Heart right ventricle (tissue), 16 donors: ENCODE measurements at regions not wholly inside any gene's neighbourhood (a gene's known extent, or its start where the extent isn't known, plus 50 kb on each side); places are given as distances from the start of the nearest gene placed in this dataset.

Experiments
- ATAC-seq, 8 donors: fragments of 200-7000 bp; cut with Tn5 transposase; one replicate each; pipeline ENCODE4 v1.9.1; 2020; ENCODE audit warnings: mild to moderate bottlenecking in 8 of 8, moderate library complexity in 8 of 8, moderate number of reproducible peaks in 1 of 8
- DNase-seq, 2 donors: peaks; one replicate each; pipeline ENCODE4 v3.0.0-alpha.2; 2020
- H3K27ac ChIP-seq, 10 donors: fragments of 200-600 bp; sonication (generic) in 2 of 10; one replicate each; pipeline versions ENCODE4 v1.5.0 to v1.8.0; 2020 to 2022; ENCODE audit warnings: mild to moderate bottlenecking in 3 of 10
- H3K27me3 ChIP-seq, 7 donors: fragments of 200-600 bp; one replicate each; pipeline ENCODE4 v1.8.0; 2021 to 2022; ENCODE audit warnings: mild to moderate bottlenecking in 2 of 7
- H3K36me3 ChIP-seq, 9 donors: fragments of 200-600 bp; sonication (generic) in 1 of 9; one replicate each; pipeline versions ENCODE4 v1.5.0 to v1.8.0; 2020 to 2022; ENCODE audit warnings: mild to moderate bottlenecking in 2 of 9
- H3K4me1 ChIP-seq, 9 donors: fragments of 200-600 bp; sonication (generic) in 1 of 9; one replicate each; pipeline versions ENCODE4 v1.5.0 to v1.8.0; 2020 to 2022; ENCODE audit warnings: mild to moderate bottlenecking in 4 of 9
- H3K4me3 ChIP-seq, 10 donors: fragments of 200-600 bp; sonication (generic) in 2 of 10; one replicate each; pipeline versions ENCODE4 v1.5.0 to v1.8.0; 2020 to 2022; ENCODE audit warnings: mild to moderate bottlenecking in 7 of 10, moderate library complexity in 2 of 10
- H3K9me3 ChIP-seq, 11 donors: fragments of 200-600 bp in 10 of 11; sonication (generic) in 2 of 11; one replicate each; pipeline versions ENCODE4 v1.5.0 to v1.8.0; 2013 to 2022; ENCODE audit warnings: mild to moderate bottlenecking in 2 of 11, control low read depth in 1 of 11, moderate library complexity in 1 of 11
- WGBS, 2 donors: extraction: QIAGEN DNeasy Blood & Tissue Kit; methylation state at CpG; one replicate each; pipeline ENCODE4 v1.1.7; 2013; ENCODE audit warnings: inconsistent platforms in 1 of 2; 5-methylcytosine and 5-hydroxymethylcytosine counted together
- intact Hi-C, 10 donors: fragments of 100-400 bp; cut with DNase I; formaldehyde crosslinking; loops; one replicate each; pipeline versions ENCODE4 v1.11.1 to v1.14.2; 2022
- TF ChIP-seq, protein P1 (sequence below), 9 donors: fragments of 200-600 bp; sonication (generic) in 2 of 9; IDR thresholded peaks; one replicate each; pipeline versions ENCODE4 v1.5.0 to v1.8.0; 2021 to 2022; ENCODE audit warnings: antibody characterized with exemption in 9 of 9, mild to moderate bottlenecking in 5 of 9, moderate library complexity in 1 of 9
- donor health status: Arrhythmogenic right ventricular cardiomyopathy.
- donor health status: ischemic (EF 13 %, LVEDD 7.1; RV severe dilation, severe dysfunction).
- donor health status: healthy with polysubstance abuse.
- donor health status: DM: no; HTN: yes; CAD: no.
- donor health status: DM: no; HTN: no; CAD: no.
- donor health status: ischemic (EF 25% LVEDD 6.9; RV normal size, moderate dysfunction).
- donor health status: ischemic (EF 25% LVEDD 5.7; RV mildly dilated, moderate dysfunction).
- donor health status: healthy.
- donor health status: DM: yes; HTN: yes; CAD: no.
- donor health status: Ischemic cardiomyopathy.
- donor health status: ischemic (EF 35%, LVEDD 5.7; RV mildly dilated, moderate dysfunction).
- donor health status: nonischemic (EF 11% LVEDD 7.7; RV severe dilation, severe dysfunction).
- donor health status: DM: yes; HTN: yes; CAD: no.
- donor health status: PGD.
- donor health status: ischemic (EF 29% LVEDD 5.4; RV normal size, mild dysfunction).
- donor health status: nonischemic (EF 23%, LVEDD 6.1; RV moderate dilation, normal function).

DNA sequence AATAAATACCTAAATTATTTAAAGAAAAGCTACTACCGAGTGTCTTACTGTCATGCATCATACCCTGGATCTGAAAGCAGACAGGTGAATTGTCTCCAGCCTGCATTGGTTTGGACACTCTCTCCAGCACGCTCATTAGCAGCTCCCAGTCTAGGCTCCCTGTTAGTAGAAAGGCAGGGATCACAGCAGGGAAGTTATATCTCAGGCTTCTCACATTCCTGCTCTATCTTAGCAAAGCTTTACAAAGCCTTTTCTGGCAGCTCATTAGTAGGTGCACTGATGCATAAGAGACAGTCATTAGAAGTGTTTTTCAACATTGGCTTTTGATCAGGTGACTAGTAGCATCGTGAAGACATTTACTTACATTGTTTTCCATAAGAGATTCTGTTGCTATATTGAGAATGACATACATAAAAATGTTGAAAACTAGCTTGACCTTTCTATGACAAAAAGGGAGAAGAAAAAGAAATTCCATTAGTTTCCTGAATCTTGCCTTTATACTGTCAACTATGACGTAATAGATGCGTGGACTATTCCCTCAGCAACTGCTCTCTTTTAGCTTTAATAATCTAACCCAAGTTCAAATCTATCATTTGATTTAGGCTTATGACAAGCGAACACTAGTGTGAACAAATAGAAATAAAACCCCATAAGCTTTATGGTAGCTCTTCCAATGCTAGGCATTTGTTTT lies 408.7 kb upstream of the KCNH7 start:
- peaks cover 0 to 3% (median 0%) of the 10 kb centered on the region in 11 donors for H3K9me3 ChIP-seq
- H3K4me1 ChIP-seq: no peaks in the 10 kb centered on the region
- ATAC-seq (no peak), DNase-seq (no peak)
- H3K4me3 ChIP-seq: no peak overlapping the region
- peaks cover 0 to 5% (median 0%) of the 10 kb centered on the region in 7 donors for H3K27me3 ChIP-seq
- H3K36me3 ChIP-seq: no peaks in the 10 kb centered on the region
- TF ChIP-seq, protein P1, sequence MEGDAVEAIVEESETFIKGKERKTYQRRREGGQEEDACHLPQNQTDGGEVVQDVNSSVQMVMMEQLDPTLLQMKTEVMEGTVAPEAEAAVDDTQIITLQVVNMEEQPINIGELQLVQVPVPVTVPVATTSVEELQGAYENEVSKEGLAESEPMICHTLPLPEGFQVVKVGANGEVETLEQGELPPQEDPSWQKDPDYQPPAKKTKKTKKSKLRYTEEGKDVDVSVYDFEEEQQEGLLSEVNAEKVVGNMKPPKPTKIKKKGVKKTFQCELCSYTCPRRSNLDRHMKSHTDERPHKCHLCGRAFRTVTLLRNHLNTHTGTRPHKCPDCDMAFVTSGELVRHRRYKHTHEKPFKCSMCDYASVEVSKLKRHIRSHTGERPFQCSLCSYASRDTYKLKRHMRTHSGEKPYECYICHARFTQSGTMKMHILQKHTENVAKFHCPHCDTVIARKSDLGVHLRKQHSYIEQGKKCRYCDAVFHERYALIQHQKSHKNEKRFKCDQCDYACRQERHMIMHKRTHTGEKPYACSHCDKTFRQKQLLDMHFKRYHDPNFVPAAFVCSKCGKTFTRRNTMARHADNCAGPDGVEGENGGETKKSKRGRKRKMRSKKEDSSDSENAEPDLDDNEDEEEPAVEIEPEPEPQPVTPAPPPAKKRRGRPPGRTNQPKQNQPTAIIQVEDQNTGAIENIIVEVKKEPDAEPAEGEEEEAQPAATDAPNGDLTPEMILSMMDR (IDR thresholded peaks at IDR 0.05): no peak
- intact Hi-C loops: no loop called here
- no peak overlapping the region for H3K27ac ChIP-seq
- WGBS, 2 donors: 49 to 51% methylated on average over 6 of the region's 6 CpGs

DNA sequence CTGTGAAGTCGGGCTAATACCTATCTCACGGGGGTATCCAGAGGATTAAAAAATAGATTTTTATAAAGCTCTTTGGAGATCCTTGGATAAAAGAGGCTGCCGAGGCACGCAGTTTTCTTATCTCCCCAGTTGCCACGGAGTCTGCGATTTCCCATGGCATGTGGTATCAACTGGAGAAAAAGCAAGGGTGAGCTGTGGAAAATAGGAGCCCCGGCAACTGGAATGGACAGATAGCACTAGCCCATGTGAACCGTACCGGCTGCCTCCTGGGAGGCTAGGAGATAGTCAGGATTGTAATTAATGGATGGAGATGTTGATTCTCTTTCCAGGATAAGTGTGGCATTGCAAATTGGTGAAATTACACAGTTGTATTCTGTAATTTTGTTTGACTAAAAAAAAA lies 407.6 kb upstream of the KCNH7 start:
- no peaks in the 10 kb centered on the region for H3K36me3 ChIP-seq
- ATAC-seq (no peak), DNase-seq (no peak)
- peaks cover 0 to 5% (median 0%) of the 10 kb centered on the region in 7 donors for H3K27me3 ChIP-seq
- H3K4me1 ChIP-seq: no peaks in the 10 kb centered on the region
- WGBS, 2 donors: 31% methylated on average over 9 of the region's 9 CpGs
- H3K27ac ChIP-seq: no peak overlapping the region
- intact Hi-C loops: no loop called here
- peaks cover 0 to 9% (median 0%) of the 10 kb centered on the region in 11 donors for H3K9me3 ChIP-seq
- no peak overlapping the region for H3K4me3 ChIP-seq
- TF ChIP-seq, protein P1 (IDR thresholded peaks at IDR 0.05): no peak

DNA sequence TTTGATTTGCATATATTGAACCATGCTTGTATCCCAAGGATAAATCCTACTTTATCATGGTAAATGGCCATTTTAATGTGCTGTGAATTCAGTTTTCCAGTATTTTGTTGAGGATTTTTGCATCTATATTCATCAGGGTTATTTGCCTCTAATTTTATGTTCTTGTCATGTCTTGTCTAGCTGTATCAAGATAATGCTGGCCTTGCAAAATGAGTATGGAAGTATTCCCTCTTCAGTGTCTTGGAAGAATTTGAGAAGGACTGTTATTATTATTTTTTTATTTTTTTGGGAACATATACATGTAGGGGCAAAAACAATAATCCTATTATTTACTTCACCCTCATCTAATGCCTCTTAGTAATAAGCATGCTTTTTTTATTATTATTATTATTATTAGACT lies 398.0 kb upstream of the KCNH7 start:
- DNase-seq (no peak), ATAC-seq (no peak)
- TF ChIP-seq, protein P1 (IDR thresholded peaks at IDR 0.05): no peak
- Histone ChIP-seq H3K27me3 (no peaks in the 10 kb centered on the region), H3K36me3 (no peaks in the 10 kb centered on the region), H3K4me1 (no peaks in the 10 kb centered on the region), H3K4me3 (no peak overlapping the region), H3K27ac (no peak overlapping the region), H3K9me3 (peaks cover 0 to 47% (median 7%) of the 10 kb centered on the region in 11 donors)
- intact Hi-C loops: no loop called here

DNA sequence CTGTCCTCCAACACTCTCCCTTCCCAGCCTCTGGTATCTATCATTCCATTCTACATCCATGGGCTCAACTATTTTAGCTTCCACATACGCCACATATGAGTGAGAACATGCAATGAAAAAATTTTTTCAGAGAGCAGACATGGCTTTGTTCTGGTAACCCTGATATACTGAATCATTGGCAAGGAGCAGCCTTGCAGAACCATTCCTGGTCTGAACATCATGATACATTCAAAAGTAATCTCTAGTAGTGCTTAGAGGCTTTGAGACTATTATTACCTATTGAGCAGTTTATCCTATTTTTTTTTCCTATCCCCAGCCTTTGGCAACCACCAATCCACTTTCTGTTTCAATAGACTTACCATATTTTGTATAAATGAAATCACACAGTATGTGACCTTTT lies 393.1 kb upstream of the KCNH7 start:
- no peaks in the 10 kb centered on the region for H3K36me3 ChIP-seq
- intact Hi-C loops: no loop called here
- no peaks in the 10 kb centered on the region for H3K4me1 ChIP-seq
- no peak for ATAC-seq
- H3K27ac ChIP-seq: no peak overlapping the region
- no peaks in the 10 kb centered on the region for H3K27me3 ChIP-seq
- TF ChIP-seq, protein P1 (IDR thresholded peaks at IDR 0.05): no peak
- no peaks in the 10 kb centered on the region for H3K9me3 ChIP-seq
- no peak for DNase-seq
- 82 to 90% methylated on average over 1 of the region's 1 CpG for WGBS, 2 donors
- no peak overlapping the region for H3K4me3 ChIP-seq
